ENCODE measurements at regions not wholly inside any gene's neighbourhood (a gene's known extent, or its start where the extent isn't known, plus 50 kb on each side); places are given as distances from the start of the nearest gene placed in this dataset.
"Not testable (repeated sequence)": the region's sequence is repeated elsewhere in the genome, so short reads cannot be mapped to it uniquely, and the experiment has no call there.

GRCh38 chr9:65442116-65442515 is 157.1 kb upstream of the FOXD4L5 start:
- TF ChIP-seq IRF3 (IDR thresholded peaks at IDR 0.05; ENCODE audit: low read depth, low read length); MAX (IDR thresholded peaks at IDR 0.05; ENCODE audit: low read depth); TAF1 (IDR thresholded peaks at IDR 0.05; ENCODE audit: borderline replicate concordance, low read depth, low read length); POLR2AphosphoS5 (IDR thresholded peaks at IDR 0.05; ENCODE audit: low read depth, low read length); CTCF (IDR thresholded peaks at IDR 0.05); RFX5 (IDR thresholded peaks at IDR 0.05; ENCODE audit: low read length): not testable (repeated sequence)

Measured in SK-N-SH (cell line).